WTC11 (cell line): ENCODE measurements at regions not wholly inside any gene's neighbourhood (a gene's known extent, or its start where the extent isn't known, plus 50 kb on each side); places are given as distances from the start of the nearest gene placed in this dataset.

Experiments used
- ATAC-seq: fragments of 200-7000 bp; cut with Tn5 transposase; 2 replicates; pipeline ENCODE4 v1.10.0; 2021; ENCODE audit warnings: mild to moderate bottlenecking, moderate library complexity
- CTCF ChIA-PET: fragments of 300-600 bp; sonication (Branson Sonifier 250); formaldehyde crosslinking; loops from one replicate; lab custom pipeline; 2021; ENCODE audit warnings: antibody characterized with exemption; lab: Charles Lee
- POLR2A ChIA-PET: fragments of 350-600 bp; sonication (Branson Sonifier 250); formaldehyde crosslinking; loops from one replicate; lab custom pipeline; 2021; ENCODE audit warnings: antibody characterized with exemption; lab: Charles Lee
- DNase-seq: peaks from one replicate; pipeline ENCODE4 v3.0.0; 2021; ENCODE audit warnings: low spot score
- H3K27ac Mint-ChIP-seq: 2 replicates; pipeline ENCODE4 v1.8.0; 2021; ENCODE audit warnings: mixed read lengths
- H3K27me3 Mint-ChIP-seq: 2 replicates; pipeline ENCODE4 v1.8.0; 2021; ENCODE audit warnings: low read depth, mild to moderate bottlenecking, moderate library complexity, mixed read lengths
- H3K36me3 Mint-ChIP-seq: 2 replicates; pipeline ENCODE4 v1.8.0; 2021; ENCODE audit warnings: mixed read lengths
- H3K4me1 Mint-ChIP-seq: 2 replicates; pipeline ENCODE4 v1.8.0; 2022; ENCODE audit warnings: mixed read lengths
- H3K4me3 Mint-ChIP-seq: 2 replicates; pipeline ENCODE4 v1.8.0; 2021; ENCODE audit warnings: mild to moderate bottlenecking, moderate library complexity, mixed read lengths
- H3K9me3 Mint-ChIP-seq: 2 replicates; pipeline ENCODE4 v1.8.0; 2021; ENCODE audit warnings: mixed read lengths
- ATF1 ChIP-seq: sonication (generic); formaldehyde crosslinking; IDR thresholded peaks from 2 replicates; pipeline ENCODE4 v1.8.1; 2023; ENCODE audit warnings: mild to moderate bottlenecking, moderate library complexity, missing genetic modification reagents
- EMX1 ChIP-seq: fragments of 250-450 bp; sonication (Bioruptor Pico); IDR thresholded peaks from 2 replicates; pipeline ENCODE4 v1.8.0; 2021; ENCODE audit warnings: mild to moderate bottlenecking
- ETV6 ChIP-seq: sonication (generic); formaldehyde crosslinking; IDR thresholded peaks from 2 replicates; pipeline ENCODE4 v1.8.1; 2022; ENCODE audit warnings: mild to moderate bottlenecking, missing genetic modification reagents
- JAZF1 ChIP-seq: fragments of 250-450 bp; sonication (Bioruptor Pico); IDR thresholded peaks from 2 replicates; pipeline ENCODE4 v1.9.0; 2021; ENCODE audit warnings: moderate library complexity, mild to moderate bottlenecking, inconsistent platforms
- MYBL2 ChIP-seq: sonication (generic); formaldehyde crosslinking; IDR thresholded peaks from 2 replicates; pipeline ENCODE4 v1.8.1; 2023; ENCODE audit warnings: mild to moderate bottlenecking, moderate library complexity, missing genetic modification reagents
- NR3C1 ChIP-seq: sonication (generic); formaldehyde crosslinking; conservative IDR thresholded peaks from 2 replicates; pipeline ENCODE4 v1.8.1; 2023; ENCODE audit warnings: low read depth, mild to moderate bottlenecking, missing genetic modification reagents
- PRRX2 ChIP-seq: fragments of 250-450 bp; sonication (Bioruptor Pico); IDR thresholded peaks from 2 replicates; pipeline ENCODE4 v1.8.0; 2021; ENCODE audit warnings: mild to moderate bottlenecking
- RELA ChIP-seq: sonication (generic); formaldehyde crosslinking; IDR thresholded peaks from 2 replicates; pipeline ENCODE4 v1.8.1; 2022; ENCODE audit warnings: missing genetic modification reagents, mild to moderate bottlenecking, borderline replicate concordance
- SMAD4 ChIP-seq: sonication (generic); formaldehyde crosslinking; IDR thresholded peaks from 2 replicates; pipeline ENCODE4 v1.8.0; 2022; ENCODE audit warnings: mild to moderate bottlenecking, missing genetic modification reagents
- ZNF138 ChIP-seq: sonication (generic); formaldehyde crosslinking; conservative IDR thresholded peaks from 2 replicates; pipeline ENCODE4 v1.8.1; 2022; ENCODE audit warnings: mild to moderate bottlenecking, moderate library complexity, missing genetic modification reagents
- ZNF416 ChIP-seq: fragments of 250-450 bp; sonication (Bioruptor Pico); IDR thresholded peaks from 2 replicates; pipeline ENCODE4 v1.9.0; 2021; ENCODE audit warnings: mild to moderate bottlenecking, inconsistent platforms
- TF ChIP-seq, protein P1 (sequence below): fragments of 250-450 bp; sonication (Bioruptor Pico); conservative IDR thresholded peaks from 2 replicates; pipeline ENCODE4 v1.9.0; 2021; ENCODE audit warnings: mild to moderate bottlenecking
- TF ChIP-seq, protein P2 (sequence below): sonication (generic); formaldehyde crosslinking; IDR thresholded peaks from 2 replicates; pipeline ENCODE4 v1.8.0; 2023; ENCODE audit warnings: missing genetic modification reagents, mild to moderate bottlenecking, borderline replicate concordance
- TF ChIP-seq, protein P3 (sequence below): sonication (generic); formaldehyde crosslinking; IDR thresholded peaks from 2 replicates; pipeline ENCODE4 v1.8.1; 2022; ENCODE audit warnings: missing genetic modification reagents, borderline replicate concordance
- TF ChIP-seq, protein P4 (sequence below): fragments of 250-450 bp; sonication (Bioruptor Pico); IDR thresholded peaks from 2 replicates; pipeline ENCODE4 v2.1.2; 2022; ENCODE audit warnings: mild to moderate bottlenecking, moderate library complexity
- TF ChIP-seq, protein P5 (sequence below): sonication (generic); formaldehyde crosslinking; conservative IDR thresholded peaks from 2 replicates; pipeline ENCODE4 v1.8.1; 2023; ENCODE audit warnings: mild to moderate bottlenecking, low read depth, missing genetic modification reagents, moderate library complexity
- TF ChIP-seq, protein P6 (sequence below): fragments of 250-450 bp; sonication (Bioruptor Pico); IDR thresholded peaks from 2 replicates; pipeline ENCODE4 v1.9.0; 2021; ENCODE audit warnings: mild to moderate bottlenecking

DNA sequence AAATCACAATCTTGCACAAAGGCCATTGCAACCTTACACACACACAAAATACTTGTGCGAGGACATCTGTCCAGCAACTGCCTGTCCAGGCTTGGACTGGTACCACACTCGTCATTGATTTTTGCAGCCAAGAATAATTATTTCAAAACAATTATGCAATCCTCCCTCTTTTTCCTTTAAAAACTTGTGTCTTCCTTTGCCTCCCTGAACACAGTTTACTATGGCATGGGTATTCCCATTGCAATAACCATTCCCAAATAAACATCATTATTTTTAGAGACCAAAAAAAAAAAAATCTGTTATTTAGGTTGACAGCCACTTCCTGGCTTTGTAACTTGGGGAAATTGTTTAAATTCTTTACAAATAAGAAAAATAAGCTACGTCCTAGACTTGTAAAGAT, 54.0 kb downstream of the C11orf91 start:
- Mint-ChIP-seq H3K27me3 (peaks cover 5% of the 10 kb centered on the region), H3K4me3 (no peak overlapping the region), H3K27ac (no peak overlapping the region), H3K4me1 (peaks cover 8% of the 10 kb centered on the region), H3K9me3 (0 out of 2 replicates have a peak, but pooled peaks cover 7% of the 10 kb centered on the region), H3K36me3 (no peaks in the 10 kb centered on the region)
- DNase-seq (no peak), ATAC-seq (no peak)
- ChIA-PET POLR2A (no interaction called here), CTCF (no interaction called here)
- no peak for TF ChIP-seq PRRX2 (CRISPR knock-in tag)
- TF ChIP-seq EMX1 (CRISPR knock-in tag): no peak
- TF ChIP-seq NR3C1: no peak

DNA sequence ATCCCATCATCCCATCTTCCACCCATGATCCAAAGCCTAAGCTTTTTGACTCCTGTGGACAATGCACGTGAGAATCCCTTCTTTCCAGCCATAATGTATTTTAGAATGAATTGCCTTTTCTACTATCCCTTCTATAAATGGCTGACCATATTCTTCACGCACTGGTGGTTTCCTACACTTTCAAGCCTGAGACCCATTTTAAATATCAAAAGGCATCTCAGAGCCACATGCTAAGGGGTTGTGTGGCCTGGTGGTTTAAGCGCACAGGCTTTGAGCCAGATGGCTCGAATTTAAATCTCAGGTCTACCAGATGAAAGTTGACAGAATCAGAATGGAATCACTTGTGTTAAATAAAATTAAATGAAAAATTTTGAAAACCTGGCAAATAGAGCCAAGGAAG, 54.5 kb downstream of the C11orf91 start:
- Mint-ChIP-seq H3K27ac (no peak overlapping the region), H3K36me3 (no peaks in the 10 kb centered on the region), H3K27me3 (peaks cover 5% of the 10 kb centered on the region; the same call in 1 of the 2 replicates), H3K9me3 (0 out of 2 replicates have a peak, but pooled peaks cover 7% of the 10 kb centered on the region), H3K4me1 (peaks cover 5% of the 10 kb centered on the region), H3K4me3 (no peak overlapping the region)
- CTCF ChIA-PET: no interaction called here
- TF ChIP-seq, protein P1, sequence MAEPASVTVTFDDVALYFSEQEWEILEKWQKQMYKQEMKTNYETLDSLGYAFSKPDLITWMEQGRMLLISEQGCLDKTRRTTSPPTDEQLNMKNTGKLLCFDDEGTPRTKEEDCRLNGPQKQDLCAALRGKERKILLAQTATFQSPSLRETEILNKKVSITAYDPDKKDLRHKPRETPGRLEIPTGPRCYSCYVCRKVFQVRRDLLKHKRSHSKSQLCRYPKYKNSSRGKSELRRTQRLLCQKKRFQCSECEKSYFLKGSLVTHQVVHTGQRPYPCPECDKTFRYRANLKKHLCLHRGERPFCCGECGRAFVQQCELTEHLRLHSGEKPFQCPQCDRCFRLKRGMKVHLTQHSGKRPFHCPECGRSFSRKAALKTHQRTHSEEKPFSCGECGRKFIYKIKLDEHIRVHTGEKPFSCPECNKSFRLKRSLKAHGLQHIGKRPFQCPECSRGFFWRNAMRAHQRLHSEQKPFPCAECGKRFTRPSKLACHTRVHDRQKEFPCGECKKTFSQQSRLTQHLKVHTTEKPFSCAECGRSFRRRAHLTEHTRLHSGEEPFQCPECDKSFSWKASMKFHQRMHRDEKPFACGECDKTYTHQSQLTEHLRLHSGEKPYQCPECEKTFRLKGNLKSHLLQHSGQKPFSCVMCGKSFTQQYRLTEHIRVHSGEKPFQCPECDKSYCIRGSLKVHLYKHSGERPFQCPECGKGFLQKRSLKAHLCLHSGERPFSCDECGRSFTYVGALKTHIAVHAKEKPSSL (CRISPR knock-in tag): no peak
- TF ChIP-seq ZNF416 (CRISPR knock-in tag) (no peak), ATF1 (CRISPR knock-in tag) (no peak), NR3C1 (no peak)
- DNase-seq (no peak), ATAC-seq (no peak)
- POLR2A ChIA-PET: no interaction called here

DNA sequence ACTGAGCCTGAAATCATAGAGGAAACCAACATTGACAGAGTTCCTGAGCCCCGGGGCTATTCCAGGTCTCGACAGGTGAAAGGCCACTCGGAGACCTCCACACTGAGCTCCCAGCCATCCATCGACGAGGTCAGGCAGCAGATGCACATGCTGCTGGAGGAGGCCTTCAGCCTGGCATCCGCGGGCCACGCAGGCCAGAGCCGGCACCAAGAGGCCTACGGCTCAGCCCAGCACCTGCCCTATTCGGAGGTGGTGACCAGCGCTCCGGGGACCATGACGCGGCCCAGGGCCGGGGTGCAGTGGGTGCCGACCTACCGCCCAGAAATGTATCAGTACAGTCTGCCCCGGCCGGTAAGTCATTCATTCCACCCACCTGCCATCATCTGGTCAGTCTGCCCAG, 54.9 kb downstream of the C11orf91 start:
- Mint-ChIP-seq H3K27ac (no peak overlapping the region), H3K4me1 (peaks cover 5% of the 10 kb centered on the region), H3K4me3 (no peak overlapping the region), H3K36me3 (no peaks in the 10 kb centered on the region), H3K27me3 (peaks cover 2% of the 10 kb centered on the region; the same call in 1 of the 2 replicates), H3K9me3 (0 out of 2 replicates have a peak, but pooled peaks cover 7% of the 10 kb centered on the region)
- ATAC-seq: no peak
- no peak for DNase-seq
- CTCF ChIA-PET: no interaction called here
- POLR2A ChIA-PET: no interaction called here
- TF ChIP-seq JAZF1 (CRISPR knock-in tag): no peak
- TF ChIP-seq, protein P2, sequence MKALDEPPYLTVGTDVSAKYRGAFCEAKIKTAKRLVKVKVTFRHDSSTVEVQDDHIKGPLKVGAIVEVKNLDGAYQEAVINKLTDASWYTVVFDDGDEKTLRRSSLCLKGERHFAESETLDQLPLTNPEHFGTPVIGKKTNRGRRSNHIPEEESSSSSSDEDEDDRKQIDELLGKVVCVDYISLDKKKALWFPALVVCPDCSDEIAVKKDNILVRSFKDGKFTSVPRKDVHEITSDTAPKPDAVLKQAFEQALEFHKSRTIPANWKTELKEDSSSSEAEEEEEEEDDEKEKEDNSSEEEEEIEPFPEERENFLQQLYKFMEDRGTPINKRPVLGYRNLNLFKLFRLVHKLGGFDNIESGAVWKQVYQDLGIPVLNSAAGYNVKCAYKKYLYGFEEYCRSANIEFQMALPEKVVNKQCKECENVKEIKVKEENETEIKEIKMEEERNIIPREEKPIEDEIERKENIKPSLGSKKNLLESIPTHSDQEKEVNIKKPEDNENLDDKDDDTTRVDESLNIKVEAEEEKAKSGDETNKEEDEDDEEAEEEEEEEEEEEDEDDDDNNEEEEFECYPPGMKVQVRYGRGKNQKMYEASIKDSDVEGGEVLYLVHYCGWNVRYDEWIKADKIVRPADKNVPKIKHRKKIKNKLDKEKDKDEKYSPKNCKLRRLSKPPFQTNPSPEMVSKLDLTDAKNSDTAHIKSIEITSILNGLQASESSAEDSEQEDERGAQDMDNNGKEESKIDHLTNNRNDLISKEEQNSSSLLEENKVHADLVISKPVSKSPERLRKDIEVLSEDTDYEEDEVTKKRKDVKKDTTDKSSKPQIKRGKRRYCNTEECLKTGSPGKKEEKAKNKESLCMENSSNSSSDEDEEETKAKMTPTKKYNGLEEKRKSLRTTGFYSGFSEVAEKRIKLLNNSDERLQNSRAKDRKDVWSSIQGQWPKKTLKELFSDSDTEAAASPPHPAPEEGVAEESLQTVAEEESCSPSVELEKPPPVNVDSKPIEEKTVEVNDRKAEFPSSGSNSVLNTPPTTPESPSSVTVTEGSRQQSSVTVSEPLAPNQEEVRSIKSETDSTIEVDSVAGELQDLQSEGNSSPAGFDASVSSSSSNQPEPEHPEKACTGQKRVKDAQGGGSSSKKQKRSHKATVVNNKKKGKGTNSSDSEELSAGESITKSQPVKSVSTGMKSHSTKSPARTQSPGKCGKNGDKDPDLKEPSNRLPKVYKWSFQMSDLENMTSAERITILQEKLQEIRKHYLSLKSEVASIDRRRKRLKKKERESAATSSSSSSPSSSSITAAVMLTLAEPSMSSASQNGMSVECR (CRISPR knock-in tag): no peak
- no peak for TF ChIP-seq SMAD4 (CRISPR knock-in tag)
- TF ChIP-seq, protein P3, sequence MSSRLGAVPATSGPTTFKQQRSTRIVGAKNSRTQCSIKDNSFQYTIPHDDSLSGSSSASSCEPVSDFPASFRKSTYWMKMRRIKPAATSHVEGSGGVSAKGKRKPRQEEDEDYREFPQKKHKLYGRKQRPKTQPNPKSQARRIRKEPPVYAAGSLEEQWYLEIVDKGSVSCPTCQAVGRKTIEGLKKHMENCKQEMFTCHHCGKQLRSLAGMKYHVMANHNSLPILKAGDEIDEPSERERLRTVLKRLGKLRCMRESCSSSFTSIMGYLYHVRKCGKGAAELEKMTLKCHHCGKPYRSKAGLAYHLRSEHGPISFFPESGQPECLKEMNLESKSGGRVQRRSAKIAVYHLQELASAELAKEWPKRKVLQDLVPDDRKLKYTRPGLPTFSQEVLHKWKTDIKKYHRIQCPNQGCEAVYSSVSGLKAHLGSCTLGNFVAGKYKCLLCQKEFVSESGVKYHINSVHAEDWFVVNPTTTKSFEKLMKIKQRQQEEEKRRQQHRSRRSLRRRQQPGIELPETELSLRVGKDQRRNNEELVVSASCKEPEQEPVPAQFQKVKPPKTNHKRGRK (CRISPR knock-in tag): no peak
- TF ChIP-seq ZNF138: no peak
- TF ChIP-seq MYBL2 (CRISPR knock-in tag): no peak
- no peak for TF ChIP-seq RELA (CRISPR knock-in tag)
- TF ChIP-seq ETV6: no peak
- TF ChIP-seq, protein P4, sequence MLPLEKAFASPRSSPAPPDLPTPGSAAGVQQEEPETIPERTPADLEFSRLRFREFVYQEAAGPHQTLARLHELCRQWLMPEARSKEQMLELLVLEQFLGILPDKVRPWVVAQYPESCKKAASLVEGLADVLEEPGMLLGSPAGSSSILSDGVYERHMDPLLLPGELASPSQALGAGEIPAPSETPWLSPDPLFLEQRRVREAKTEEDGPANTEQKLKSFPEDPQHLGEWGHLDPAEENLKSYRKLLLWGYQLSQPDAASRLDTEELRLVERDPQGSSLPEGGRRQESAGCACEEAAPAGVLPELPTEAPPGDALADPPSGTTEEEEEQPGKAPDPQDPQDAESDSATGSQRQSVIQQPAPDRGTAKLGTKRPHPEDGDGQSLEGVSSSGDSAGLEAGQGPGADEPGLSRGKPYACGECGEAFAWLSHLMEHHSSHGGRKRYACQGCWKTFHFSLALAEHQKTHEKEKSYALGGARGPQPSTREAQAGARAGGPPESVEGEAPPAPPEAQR: no peak
- TF ChIP-seq, protein P5, sequence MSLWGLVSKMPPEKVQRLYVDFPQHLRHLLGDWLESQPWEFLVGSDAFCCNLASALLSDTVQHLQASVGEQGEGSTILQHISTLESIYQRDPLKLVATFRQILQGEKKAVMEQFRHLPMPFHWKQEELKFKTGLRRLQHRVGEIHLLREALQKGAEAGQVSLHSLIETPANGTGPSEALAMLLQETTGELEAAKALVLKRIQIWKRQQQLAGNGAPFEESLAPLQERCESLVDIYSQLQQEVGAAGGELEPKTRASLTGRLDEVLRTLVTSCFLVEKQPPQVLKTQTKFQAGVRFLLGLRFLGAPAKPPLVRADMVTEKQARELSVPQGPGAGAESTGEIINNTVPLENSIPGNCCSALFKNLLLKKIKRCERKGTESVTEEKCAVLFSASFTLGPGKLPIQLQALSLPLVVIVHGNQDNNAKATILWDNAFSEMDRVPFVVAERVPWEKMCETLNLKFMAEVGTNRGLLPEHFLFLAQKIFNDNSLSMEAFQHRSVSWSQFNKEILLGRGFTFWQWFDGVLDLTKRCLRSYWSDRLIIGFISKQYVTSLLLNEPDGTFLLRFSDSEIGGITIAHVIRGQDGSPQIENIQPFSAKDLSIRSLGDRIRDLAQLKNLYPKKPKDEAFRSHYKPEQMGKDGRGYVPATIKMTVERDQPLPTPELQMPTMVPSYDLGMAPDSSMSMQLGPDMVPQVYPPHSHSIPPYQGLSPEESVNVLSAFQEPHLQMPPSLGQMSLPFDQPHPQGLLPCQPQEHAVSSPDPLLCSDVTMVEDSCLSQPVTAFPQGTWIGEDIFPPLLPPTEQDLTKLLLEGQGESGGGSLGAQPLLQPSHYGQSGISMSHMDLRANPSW: no peak
- TF ChIP-seq, protein P6, sequence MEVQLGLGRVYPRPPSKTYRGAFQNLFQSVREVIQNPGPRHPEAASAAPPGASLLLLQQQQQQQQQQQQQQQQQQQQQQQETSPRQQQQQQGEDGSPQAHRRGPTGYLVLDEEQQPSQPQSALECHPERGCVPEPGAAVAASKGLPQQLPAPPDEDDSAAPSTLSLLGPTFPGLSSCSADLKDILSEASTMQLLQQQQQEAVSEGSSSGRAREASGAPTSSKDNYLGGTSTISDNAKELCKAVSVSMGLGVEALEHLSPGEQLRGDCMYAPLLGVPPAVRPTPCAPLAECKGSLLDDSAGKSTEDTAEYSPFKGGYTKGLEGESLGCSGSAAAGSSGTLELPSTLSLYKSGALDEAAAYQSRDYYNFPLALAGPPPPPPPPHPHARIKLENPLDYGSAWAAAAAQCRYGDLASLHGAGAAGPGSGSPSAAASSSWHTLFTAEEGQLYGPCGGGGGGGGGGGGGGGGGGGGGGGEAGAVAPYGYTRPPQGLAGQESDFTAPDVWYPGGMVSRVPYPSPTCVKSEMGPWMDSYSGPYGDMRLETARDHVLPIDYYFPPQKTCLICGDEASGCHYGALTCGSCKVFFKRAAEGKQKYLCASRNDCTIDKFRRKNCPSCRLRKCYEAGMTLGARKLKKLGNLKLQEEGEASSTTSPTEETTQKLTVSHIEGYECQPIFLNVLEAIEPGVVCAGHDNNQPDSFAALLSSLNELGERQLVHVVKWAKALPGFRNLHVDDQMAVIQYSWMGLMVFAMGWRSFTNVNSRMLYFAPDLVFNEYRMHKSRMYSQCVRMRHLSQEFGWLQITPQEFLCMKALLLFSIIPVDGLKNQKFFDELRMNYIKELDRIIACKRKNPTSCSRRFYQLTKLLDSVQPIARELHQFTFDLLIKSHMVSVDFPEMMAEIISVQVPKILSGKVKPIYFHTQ (CRISPR knock-in tag): no peak
